Heart right ventricle (tissue), 16 donors: ENCODE measurements at regions not wholly inside any gene's neighbourhood (a gene's known extent, or its start where the extent isn't known, plus 50 kb on each side); places are given as distances from the start of the nearest gene placed in this dataset.

ENCODE experiments used
- ATAC-seq, 8 donors: fragments of 200-7000 bp; cut with Tn5 transposase; one replicate each; pipeline ENCODE4 v1.9.1; 2020; ENCODE audit warnings: mild to moderate bottlenecking in 8 of 8, moderate library complexity in 8 of 8, moderate number of reproducible peaks in 1 of 8
- DNase-seq, 2 donors: peaks; one replicate each; pipeline ENCODE4 v3.0.0-alpha.2; 2020
- H3K27ac ChIP-seq, 10 donors: fragments of 200-600 bp; sonication (generic) in 2 of 10; one replicate each; pipeline versions ENCODE4 v1.5.0 to v1.8.0; 2020 to 2022; ENCODE audit warnings: mild to moderate bottlenecking in 3 of 10
- H3K27me3 ChIP-seq, 7 donors: fragments of 200-600 bp; one replicate each; pipeline ENCODE4 v1.8.0; 2021 to 2022; ENCODE audit warnings: mild to moderate bottlenecking in 2 of 7
- H3K36me3 ChIP-seq, 9 donors: fragments of 200-600 bp; sonication (generic) in 1 of 9; one replicate each; pipeline versions ENCODE4 v1.5.0 to v1.8.0; 2020 to 2022; ENCODE audit warnings: mild to moderate bottlenecking in 2 of 9
- H3K4me1 ChIP-seq, 9 donors: fragments of 200-600 bp; sonication (generic) in 1 of 9; one replicate each; pipeline versions ENCODE4 v1.5.0 to v1.8.0; 2020 to 2022; ENCODE audit warnings: mild to moderate bottlenecking in 4 of 9
- H3K4me3 ChIP-seq, 10 donors: fragments of 200-600 bp; sonication (generic) in 2 of 10; one replicate each; pipeline versions ENCODE4 v1.5.0 to v1.8.0; 2020 to 2022; ENCODE audit warnings: mild to moderate bottlenecking in 7 of 10, moderate library complexity in 2 of 10
- H3K9me3 ChIP-seq, 11 donors: fragments of 200-600 bp in 10 of 11; sonication (generic) in 2 of 11; one replicate each; pipeline versions ENCODE4 v1.5.0 to v1.8.0; 2013 to 2022; ENCODE audit warnings: mild to moderate bottlenecking in 2 of 11, control low read depth in 1 of 11, moderate library complexity in 1 of 11
- CTCF ChIP-seq, 9 donors: fragments of 200-600 bp; sonication (generic) in 2 of 9; IDR thresholded peaks; one replicate each; pipeline versions ENCODE4 v1.5.0 to v1.8.0; 2021 to 2022; ENCODE audit warnings: antibody characterized with exemption in 9 of 9, mild to moderate bottlenecking in 5 of 9, moderate library complexity in 1 of 9
- WGBS, 2 donors: extraction: QIAGEN DNeasy Blood & Tissue Kit; methylation state at CpG; one replicate each; pipeline ENCODE4 v1.1.7; 2013; ENCODE audit warnings: inconsistent platforms in 1 of 2; 5-methylcytosine and 5-hydroxymethylcytosine counted together
- intact Hi-C, 10 donors: fragments of 100-400 bp; cut with DNase I; formaldehyde crosslinking; loops; one replicate each; pipeline versions ENCODE4 v1.11.1 to v1.14.2; 2022
- donor health status: Arrhythmogenic right ventricular cardiomyopathy.
- donor health status: ischemic (EF 13 %, LVEDD 7.1; RV severe dilation, severe dysfunction).
- donor health status: healthy with polysubstance abuse.
- donor health status: DM: no; HTN: yes; CAD: no.
- donor health status: DM: no; HTN: no; CAD: no.
- donor health status: ischemic (EF 25% LVEDD 6.9; RV normal size, moderate dysfunction).
- donor health status: ischemic (EF 25% LVEDD 5.7; RV mildly dilated, moderate dysfunction).
- donor health status: healthy.
- donor health status: DM: yes; HTN: yes; CAD: no.
- donor health status: Ischemic cardiomyopathy.
- donor health status: ischemic (EF 35%, LVEDD 5.7; RV mildly dilated, moderate dysfunction).
- donor health status: nonischemic (EF 11% LVEDD 7.7; RV severe dilation, severe dysfunction).
- donor health status: DM: yes; HTN: yes; CAD: no.
- donor health status: PGD.
- donor health status: ischemic (EF 29% LVEDD 5.4; RV normal size, mild dysfunction).
- donor health status: nonischemic (EF 23%, LVEDD 6.1; RV moderate dilation, normal function).

- 97% methylated on average over 6 of the region's 6 CpGs for whole genome bisulfite sequencing, 2 donors
- DNase-seq (no peak), ATAC-seq (no peak)
- Histone ChIP-seq H3K36me3 (no peaks in the 10 kb centered on the region), H3K4me3 (no peak overlapping the region), H3K4me1 (no peaks in the 10 kb centered on the region), H3K27ac (no peak overlapping the region), H3K27me3 (peaks cover 0 to 27% (median 8%) of the 10 kb centered on the region in 7 donors), H3K9me3 (no peaks in the 10 kb centered on the region)
- intact Hi-C loops: no loop called here
- no peak for TF ChIP-seq CTCF (IDR thresholded peaks at IDR 0.05)
These were observed 74.7 kb upstream of the PRDM1 start for GRCh38 chr6:106011476-106011875.

GRCh38 chr6:106005954-106006353 is 80.2 kb upstream of the PRDM1 start:
- Histone ChIP-seq H3K27me3 (peaks cover 0 to 42% (median 31%) of the 10 kb centered on the region in 7 donors), H3K4me1 (no peaks in the 10 kb centered on the region), H3K4me3 (no peak overlapping the region), H3K9me3 (no peaks in the 10 kb centered on the region), H3K27ac (no peak overlapping the region), H3K36me3 (no peaks in the 10 kb centered on the region)
- DNase-seq (no peak), ATAC-seq (no peak)
- 60 to 67% methylated on average over 6 of the region's 6 CpGs for WGBS, 2 donors
- no peak for TF ChIP-seq CTCF (IDR thresholded peaks at IDR 0.05)
- intact Hi-C loops: no loop called here

- Histone ChIP-seq H3K4me3 (no peak overlapping the region), H3K9me3 (no peaks in the 10 kb centered on the region), H3K4me1 (no peaks in the 10 kb centered on the region), H3K27ac (no peak overlapping the region), H3K36me3 (no peaks in the 10 kb centered on the region), H3K27me3 (peaks cover 0 to 52% (median 36%) of the 10 kb centered on the region in 7 donors)
- intact Hi-C loops: no loop called here
- no peak for ATAC-seq
- no peak for DNase-seq
- TF ChIP-seq CTCF (IDR thresholded peaks at IDR 0.05): no peak
- 75 to 83% methylated on average over 1 of the region's 1 CpG for WGBS, 2 donors
These were observed 81.1 kb upstream of the PRDM1 start for GRCh38 chr6:106005013-106005412.

- WGBS, 2 donors: 43 to 50% methylated on average over 2 of the region's 2 CpGs
- no peak for TF ChIP-seq CTCF (IDR thresholded peaks at IDR 0.05)
- ATAC-seq (no peak), DNase-seq (no peak)
- Histone ChIP-seq H3K27ac (no peak overlapping the region), H3K4me1 (no peaks in the 10 kb centered on the region), H3K4me3 (no peak overlapping the region), H3K27me3 (peaks cover 0 to 67% (median 52%) of the 10 kb centered on the region in 7 donors), H3K9me3 (no peaks in the 10 kb centered on the region), H3K36me3 (no peaks in the 10 kb centered on the region)
- intact Hi-C loops: no loop called here
These were observed 82.7 kb upstream of the PRDM1 start for GRCh38 chr6:106003268-106003987.
